ENCODE measurements at regions not wholly inside any gene's neighbourhood (a gene's known extent, or its start where the extent isn't known, plus 50 kb on each side); places are given as distances from the start of the nearest gene placed in this dataset.

DNA sequence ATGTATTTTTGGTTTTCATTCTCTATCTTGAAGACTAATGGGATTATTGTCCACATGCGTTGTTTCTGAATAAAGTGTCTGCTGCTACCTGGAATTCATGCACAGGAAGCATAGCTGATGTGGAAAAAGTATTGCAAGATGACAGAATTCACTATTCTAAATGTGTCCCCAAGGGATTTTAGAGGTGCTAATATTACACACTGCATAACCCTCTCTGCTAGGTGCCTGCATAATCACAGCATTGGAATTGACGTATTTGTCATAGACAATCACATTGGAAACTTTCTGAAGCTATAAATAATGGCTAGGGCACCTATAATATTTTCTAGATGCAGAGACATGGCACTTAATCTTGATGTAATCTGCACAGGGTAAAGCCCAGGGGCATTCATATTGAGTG lies 496.1 kb downstream of the JRKL start:
- no peak overlapping the region for H3K4me3 ChIP-seq
- H3K4me1 ChIP-seq (ENCODE audit: insufficient read depth): no peaks in the 10 kb centered on the region
- H3K36me3 ChIP-seq: no peaks in the 10 kb centered on the region
- no peaks in the 10 kb centered on the region for H3K9me3 ChIP-seq
- TF ChIP-seq POLR2A (IDR thresholded peaks at IDR 0.05) (no peak), EP300 (IDR thresholded peaks at IDR 0.05) (no peak)
- TF ChIP-seq, protein P1, sequence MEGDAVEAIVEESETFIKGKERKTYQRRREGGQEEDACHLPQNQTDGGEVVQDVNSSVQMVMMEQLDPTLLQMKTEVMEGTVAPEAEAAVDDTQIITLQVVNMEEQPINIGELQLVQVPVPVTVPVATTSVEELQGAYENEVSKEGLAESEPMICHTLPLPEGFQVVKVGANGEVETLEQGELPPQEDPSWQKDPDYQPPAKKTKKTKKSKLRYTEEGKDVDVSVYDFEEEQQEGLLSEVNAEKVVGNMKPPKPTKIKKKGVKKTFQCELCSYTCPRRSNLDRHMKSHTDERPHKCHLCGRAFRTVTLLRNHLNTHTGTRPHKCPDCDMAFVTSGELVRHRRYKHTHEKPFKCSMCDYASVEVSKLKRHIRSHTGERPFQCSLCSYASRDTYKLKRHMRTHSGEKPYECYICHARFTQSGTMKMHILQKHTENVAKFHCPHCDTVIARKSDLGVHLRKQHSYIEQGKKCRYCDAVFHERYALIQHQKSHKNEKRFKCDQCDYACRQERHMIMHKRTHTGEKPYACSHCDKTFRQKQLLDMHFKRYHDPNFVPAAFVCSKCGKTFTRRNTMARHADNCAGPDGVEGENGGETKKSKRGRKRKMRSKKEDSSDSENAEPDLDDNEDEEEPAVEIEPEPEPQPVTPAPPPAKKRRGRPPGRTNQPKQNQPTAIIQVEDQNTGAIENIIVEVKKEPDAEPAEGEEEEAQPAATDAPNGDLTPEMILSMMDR (IDR thresholded peaks at IDR 0.05): no peak
- intact Hi-C loops (cut with DNase I): no loop called here
- no peak overlapping the region for H3K27ac ChIP-seq
- no peaks in the 10 kb centered on the region for H3K27me3 ChIP-seq
- DNase-seq: no peak
- WGBS, 3 donors: 86 to 95% (median 92%) methylated on average over 2 of the region's 2 CpGs

DNA sequence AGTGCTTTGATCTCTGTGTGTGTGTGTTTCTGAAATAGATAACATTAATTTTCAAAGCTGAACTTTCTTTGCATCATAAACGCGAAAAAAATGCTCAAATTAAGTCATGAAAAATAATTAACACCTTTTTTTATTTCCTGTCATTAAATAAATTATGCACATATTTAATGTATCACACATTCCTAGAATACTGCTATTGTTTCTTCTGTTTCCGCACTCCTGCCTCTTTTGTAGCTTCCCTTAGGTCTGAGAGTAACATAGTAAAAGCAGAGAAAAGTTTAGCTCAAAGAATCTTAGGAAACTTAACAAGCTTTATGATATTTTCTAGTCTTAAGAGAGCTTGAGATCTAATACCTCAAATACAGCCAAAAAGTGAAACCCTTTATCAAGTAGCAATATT lies 504.2 kb downstream of the JRKL start:
- Histone ChIP-seq H3K9me3 (no peaks in the 10 kb centered on the region), H3K27ac (no peak overlapping the region), H3K4me3 (no peak overlapping the region), H3K27me3 (no peaks in the 10 kb centered on the region), H3K4me1 (ENCODE audit: insufficient read depth) (no peaks in the 10 kb centered on the region), H3K36me3 (no peaks in the 10 kb centered on the region)
- intact Hi-C loops (cut with DNase I): no loop called here
- 74 to 80% (median 75%) methylated on average over 3 of the region's 3 CpGs for WGBS, 3 donors
- no peak for DNase-seq
- no peak for TF ChIP-seq POLR2A (IDR thresholded peaks at IDR 0.05)
- TF ChIP-seq, protein P1 (IDR thresholded peaks at IDR 0.05): no peak
- TF ChIP-seq EP300 (IDR thresholded peaks at IDR 0.05): no peak

DNA sequence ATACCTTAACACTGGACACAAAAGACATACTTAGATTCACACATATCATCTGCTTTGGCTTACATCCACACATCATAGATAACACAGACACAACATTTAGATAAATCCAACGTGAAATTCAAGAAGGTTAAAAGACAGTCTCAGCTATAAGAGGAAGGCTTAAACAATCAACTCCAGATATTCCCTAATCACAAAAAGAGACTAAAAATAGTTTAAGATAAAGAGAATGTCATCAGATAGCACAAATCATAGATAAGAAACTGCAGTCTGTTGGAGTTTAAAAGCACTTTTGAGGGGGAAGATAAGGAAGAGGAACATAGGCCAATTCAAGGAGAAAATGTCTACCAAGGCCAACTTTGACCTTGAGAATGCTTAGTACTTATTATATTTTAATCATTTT lies 504.8 kb downstream of the JRKL start:
- intact Hi-C loops (cut with DNase I): no loop called here
- Histone ChIP-seq H3K4me3 (no peak overlapping the region), H3K9me3 (no peaks in the 10 kb centered on the region), H3K4me1 (ENCODE audit: insufficient read depth) (no peaks in the 10 kb centered on the region), H3K27ac (no peak overlapping the region), H3K36me3 (no peaks in the 10 kb centered on the region), H3K27me3 (no peaks in the 10 kb centered on the region)
- WGBS, 3 donors: 10 to 21% (median 19%) methylated on average over 1 of the region's 1 CpG
- TF ChIP-seq POLR2A (IDR thresholded peaks at IDR 0.05) (no peak), EP300 (IDR thresholded peaks at IDR 0.05) (no peak)
- TF ChIP-seq, protein P1 (IDR thresholded peaks at IDR 0.05): no peak
- DNase-seq: no peak

DNA sequence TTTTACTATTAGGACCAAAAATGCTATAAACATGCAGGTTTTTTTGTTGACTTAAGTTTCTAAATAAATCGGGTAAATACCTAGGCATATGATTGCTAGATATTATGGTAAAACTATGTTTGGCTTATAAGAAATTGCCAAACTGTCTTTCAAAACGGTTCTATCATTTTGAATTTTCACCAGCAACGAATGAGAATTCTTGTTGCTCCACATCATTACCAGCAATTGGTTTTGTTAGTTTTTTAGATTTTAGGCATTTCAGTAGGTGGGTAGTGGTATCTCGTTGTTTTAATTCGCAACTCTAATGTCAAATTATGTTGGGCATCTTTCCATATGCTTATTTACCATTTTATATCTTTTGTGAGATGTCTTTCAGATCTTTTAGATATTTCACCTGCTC lies 510.2 kb downstream of the JRKL start:
- intact Hi-C loops (cut with DNase I): no loop called here
- WGBS, 3 donors: 89 to 94% (median 91%) methylated on average over 5 of the region's 5 CpGs
- Histone ChIP-seq H3K27ac (no peak overlapping the region), H3K36me3 (no peaks in the 10 kb centered on the region), H3K27me3 (no peaks in the 10 kb centered on the region), H3K4me3 (no peak overlapping the region), H3K9me3 (no peaks in the 10 kb centered on the region), H3K4me1 (ENCODE audit: insufficient read depth) (no peaks in the 10 kb centered on the region)
- TF ChIP-seq, protein P1 (IDR thresholded peaks at IDR 0.05): no peak
- TF ChIP-seq POLR2A (IDR thresholded peaks at IDR 0.05) (no peak), EP300 (IDR thresholded peaks at IDR 0.05) (no peak)
- no peak for DNase-seq

DNA sequence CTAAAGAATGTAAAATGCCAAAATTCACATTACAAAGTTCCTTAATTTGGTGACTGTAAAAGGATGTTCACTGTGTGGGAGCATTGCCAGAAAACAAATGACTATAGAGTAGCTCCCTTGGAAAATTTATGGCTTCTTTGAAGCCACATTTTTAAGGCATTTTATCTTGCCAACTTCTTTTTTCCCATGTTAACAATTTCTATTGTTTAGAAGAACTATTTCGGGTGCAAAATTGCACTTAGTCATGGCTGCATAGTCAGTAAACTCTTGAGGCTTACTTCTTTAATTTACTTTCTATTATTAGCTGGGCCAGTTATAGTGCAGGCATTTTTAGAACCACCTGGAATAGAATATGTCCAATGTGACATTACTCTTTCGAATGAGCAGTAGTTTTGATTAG lies 515.3 kb downstream of the JRKL start:
- H3K4me3 ChIP-seq: no peak overlapping the region
- H3K4me1 ChIP-seq (ENCODE audit: insufficient read depth): no peaks in the 10 kb centered on the region
- DNase-seq: no peak
- TF ChIP-seq, protein P1 (IDR thresholded peaks at IDR 0.05): no peak
- TF ChIP-seq POLR2A (IDR thresholded peaks at IDR 0.05): no peak
- no peak for TF ChIP-seq EP300 (IDR thresholded peaks at IDR 0.05)
- no peak overlapping the region for H3K27ac ChIP-seq
- H3K27me3 ChIP-seq: no peaks in the 10 kb centered on the region
- WGBS, 3 donors: 4 to 9% (median 5%) methylated on average over 2 of the region's 2 CpGs
- H3K9me3 ChIP-seq: no peaks in the 10 kb centered on the region
- intact Hi-C loops (cut with DNase I): no loop called here
- H3K36me3 ChIP-seq: no peaks in the 10 kb centered on the region
